ENCODE measurements at regions not wholly inside any gene's neighbourhood (a gene's known extent, or its start where the extent isn't known, plus 50 kb on each side); places are given as distances from the start of the nearest gene placed in this dataset.

GRCh38 chr4:66974665-66975064 is 570.6 kb downstream of the CENPC start:
- no peak for TF ChIP-seq EZH2 (IDR thresholded peaks at IDR 0.05; ENCODE audit: insufficient read depth, poor library complexity, severe bottlenecking)
- no peak for TF ChIP-seq EZH2phosphoT487 (IDR thresholded peaks at IDR 0.05; ENCODE audit: insufficient read depth, low read depth)

Measured in GM23248 (cell line).